Liver (tissue), 8 donors: ENCODE measurements at regions not wholly inside any gene's neighbourhood (a gene's known extent, or its start where the extent isn't known, plus 50 kb on each side); places are given as distances from the start of the nearest gene placed in this dataset.

Experiments used
- DNase-seq: peaks from one replicate; pipeline ENCODE4 v3.0.0-alpha.2; 2017; ENCODE audit warnings: low spot score
- H3K27ac ChIP-seq, 2 donors: one replicate each; pipeline ENCODE4 v1.7.0; 2013; ENCODE audit warnings: inconsistent platforms in 2 of 2, low read length in 2 of 2, control low read depth in 1 of 2, low read depth in 1 of 2, mild to moderate bottlenecking in 1 of 2
- H3K27me3 ChIP-seq, 4 donors: one replicate each; pipeline versions ENCODE4 v1.6.1 to v1.7.0; 2013; ENCODE audit warnings: low read length in 3 of 4, inconsistent platforms in 1 of 4, mild to moderate bottlenecking in 1 of 4, moderate library complexity in 1 of 4; ENCODE audit not compliant: control insufficient read depth in 4 of 4, insufficient read depth in 4 of 4
- H3K36me3 ChIP-seq, 4 donors: one replicate each; pipeline versions ENCODE4 v1.6.1 to v1.7.0; 2013; ENCODE audit warnings: low read length in 3 of 4, mild to moderate bottlenecking in 3 of 4, low read depth in 1 of 4, moderate library complexity in 1 of 4; ENCODE audit not compliant: control insufficient read depth in 4 of 4, insufficient read depth in 3 of 4
- H3K4me1 ChIP-seq, 4 donors: one replicate each; pipeline versions ENCODE4 v1.6.1 to v1.7.0; 2013; ENCODE audit warnings: low read length in 3 of 4, mild to moderate bottlenecking in 3 of 4, moderate library complexity in 1 of 4; ENCODE audit not compliant: control insufficient read depth in 4 of 4, insufficient read depth in 4 of 4
- H3K4me3 ChIP-seq, 3 donors: one replicate each; pipeline versions ENCODE4 v1.6.1 to v1.7.0; 2013; ENCODE audit warnings: low read length in 3 of 3, control low read depth in 1 of 3, low read depth in 1 of 3, mild to moderate bottlenecking in 1 of 3
- H3K9ac ChIP-seq, 2 donors: one replicate each; pipeline ENCODE4 v1.7.0; 2013; ENCODE audit warnings: low read length in 2 of 2, mild to moderate bottlenecking in 2 of 2, moderate library complexity in 2 of 2, control low read depth in 1 of 2, low read depth in 1 of 2
- H3K9me3 ChIP-seq, 4 donors: one replicate each; pipeline versions ENCODE4 v1.6.1 to v1.7.0; 2013; ENCODE audit warnings: low read length in 3 of 4; ENCODE audit not compliant: control insufficient read depth in 4 of 4
- CTCF ChIP-seq: fragments of 150-350 bp; IDR thresholded peaks from 2 replicates; pipeline ENCODE4 v1.5.1; 2017; ENCODE audit warnings: improper control_type of control experiment, low read depth, low read length; ENCODE audit not compliant: missing input control
- FOXA2 ChIP-seq: IDR thresholded peaks from 2 replicates; pipeline ENCODE4 v1.6.1; 2016; ENCODE audit warnings: antibody characterized with exemption
- GABPA ChIP-seq, 2 donors: IDR thresholded peaks in 1 of 2; conservative IDR thresholded peaks in 1 of 2; 2 replicates each; pipeline ENCODE4 v1.6.1; 2016; ENCODE audit warnings: antibody characterized with exemption in 2 of 2, mild to moderate bottlenecking in 1 of 2, moderate library complexity in 1 of 2
- NR2F2 ChIP-seq: IDR thresholded peaks from 2 replicates; pipeline ENCODE4 v1.6.1; 2016; ENCODE audit warnings: antibody characterized with exemption
- REST ChIP-seq: IDR thresholded peaks from 2 replicates; pipeline ENCODE4 v1.6.1; 2016; ENCODE audit warnings: antibody characterized with exemption, mild to moderate bottlenecking
- SP1 ChIP-seq: IDR thresholded peaks from 2 replicates; pipeline ENCODE4 v1.6.1; 2018; ENCODE audit warnings: antibody characterized with exemption, mild to moderate bottlenecking
- TAF1 ChIP-seq: conservative IDR thresholded peaks from 2 replicates; pipeline ENCODE4 v1.6.1; 2016; ENCODE audit warnings: antibody characterized with exemption, mild to moderate bottlenecking
- WGBS: extraction: QIAGEN DNeasy Blood & Tissue Kit; methylation state at CpG from one replicate; pipeline ENCODE4 v1.1.7; 2013; 5-methylcytosine and 5-hydroxymethylcytosine counted together
- donor health status: healthy.
- donor health status: healthy.
- donor health status: healthy.
- donor health status: healthy.
- donor health status: healthy.

- TF ChIP-seq GABPA (IDR thresholded peaks at IDR 0.05 in 1 of 2, conservative IDR thresholded peaks at IDR 0.05 in 1 of 2): no peak
- no peak for TF ChIP-seq TAF1
- Histone ChIP-seq H3K36me3 (no peaks in the 10 kb centered on the region), H3K9ac (no peak overlapping the region), H3K4me1 (no peaks in the 10 kb centered on the region), H3K27me3 (peaks cover 0 to 10% (median 0%) of the 10 kb centered on the region in 4 donors), H3K9me3 (peaks cover 0 to 12% (median 1%) of the 10 kb centered on the region in 4 donors), H3K4me3 (no peak overlapping the region), H3K27ac (no peak overlapping the region)
- no peak for DNase-seq
Measured at GRCh38 chr3:45277636-45278035, 51.5 kb upstream of the TMEM158 start.

- no peak for DNase-seq
- TF ChIP-seq REST: no peak
- no peak for TF ChIP-seq CTCF
- H3K27me3 ChIP-seq: peaks cover 0 to 6% (median 0%) of the 10 kb centered on the region in 4 donors
- H3K27ac ChIP-seq: no peak overlapping the region
- H3K9me3 ChIP-seq: peaks cover 0 to 12% (median 1%) of the 10 kb centered on the region in 4 donors
- no peaks in the 10 kb centered on the region for H3K4me1 ChIP-seq
- H3K9ac ChIP-seq: no peak overlapping the region
- H3K36me3 ChIP-seq: no peaks in the 10 kb centered on the region
- WGBS: 61% methylated on average over 1 of the region's 1 CpG
- no peak overlapping the region for H3K4me3 ChIP-seq
Measured at GRCh38 chr3:45280232-45280631, 54.1 kb upstream of the TMEM158 start.

- H3K27me3 ChIP-seq: peaks cover 0 to 9% (median 0%) of the 10 kb centered on the region in 4 donors
- no peak overlapping the region for H3K4me3 ChIP-seq
- no peaks in the 10 kb centered on the region for H3K36me3 ChIP-seq
- DNase-seq: no peak
- H3K27ac ChIP-seq: no peak overlapping the region
- peaks cover 0 to 12% (median 1%) of the 10 kb centered on the region in 4 donors for H3K9me3 ChIP-seq
- no peak for TF ChIP-seq GABPA (IDR thresholded peaks at IDR 0.05 in 1 of 2, conservative IDR thresholded peaks at IDR 0.05 in 1 of 2)
- TF ChIP-seq TAF1: no peak
- no peak for TF ChIP-seq NR2F2
- TF ChIP-seq CTCF: no peak
- TF ChIP-seq SP1: no peak
- no peak for TF ChIP-seq FOXA2
- no peak overlapping the region for H3K9ac ChIP-seq
- H3K4me1 ChIP-seq: no peaks in the 10 kb centered on the region
Measured at GRCh38 chr3:45280971-45281370, 54.9 kb upstream of the TMEM158 start.
